ENCODE measurements at regions not wholly inside any gene's neighbourhood (a gene's known extent, or its start where the extent isn't known, plus 50 kb on each side); places are given as distances from the start of the nearest gene placed in this dataset.

- TF ChIP-seq POLR2AphosphoS5 (IDR thresholded peaks at IDR 0.05; ENCODE audit: low read depth, low read length) (no peak), REST (IDR thresholded peaks at IDR 0.05; ENCODE audit: insufficient read depth in 1 of 2, low read depth in 2 of 2, low read length in 2 of 2) (no peak), TAF1 (IDR thresholded peaks at IDR 0.05; ENCODE audit: borderline replicate concordance, insufficient read depth, low read length) (no peak)
Observed at GRCh38 chr3:67920311-67920710, 265.9 kb upstream of the SUCLG2 start.
